ENCODE measurements at regions not wholly inside any gene's neighbourhood (a gene's known extent, or its start where the extent isn't known, plus 50 kb on each side); places are given as distances from the start of the nearest gene placed in this dataset.

DNA sequence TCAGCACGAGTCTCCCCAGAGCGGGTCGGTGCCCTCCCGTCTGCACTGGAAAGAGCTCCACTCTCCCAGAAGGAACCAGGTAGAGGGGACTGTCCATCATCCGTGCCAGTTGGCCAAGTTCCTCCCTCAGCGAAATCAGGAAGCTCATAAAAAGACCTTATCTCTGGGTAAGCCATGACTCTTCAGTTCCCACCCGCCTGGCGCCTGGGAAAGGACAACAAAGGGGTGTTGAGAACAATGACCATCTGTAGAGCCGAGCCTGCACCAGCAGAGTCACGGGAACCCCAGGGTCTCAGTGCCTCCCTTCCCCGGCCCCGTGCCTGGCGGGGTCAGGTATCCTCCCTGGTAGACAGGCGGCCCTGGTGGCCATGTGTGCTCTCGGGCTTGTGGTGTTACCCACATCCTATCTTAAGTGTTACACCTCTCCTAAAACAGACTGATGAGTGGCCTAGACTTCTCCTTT lies 190.7 kb downstream of the AXIN2 start:
- DNase-seq (no peak), ATAC-seq (no peak)
- Histone ChIP-seq H3K27me3 (ENCODE audit: low read depth) (no peaks in the 10 kb centered on the region), H3K4me1 (no peaks in the 10 kb centered on the region), H3K9me3 (no peaks in the 10 kb centered on the region), H3K36me3 (no peaks in the 10 kb centered on the region), H3K27ac (no peak overlapping the region), H3K4me3 (no peak overlapping the region)
- TF ChIP-seq, protein P1, sequence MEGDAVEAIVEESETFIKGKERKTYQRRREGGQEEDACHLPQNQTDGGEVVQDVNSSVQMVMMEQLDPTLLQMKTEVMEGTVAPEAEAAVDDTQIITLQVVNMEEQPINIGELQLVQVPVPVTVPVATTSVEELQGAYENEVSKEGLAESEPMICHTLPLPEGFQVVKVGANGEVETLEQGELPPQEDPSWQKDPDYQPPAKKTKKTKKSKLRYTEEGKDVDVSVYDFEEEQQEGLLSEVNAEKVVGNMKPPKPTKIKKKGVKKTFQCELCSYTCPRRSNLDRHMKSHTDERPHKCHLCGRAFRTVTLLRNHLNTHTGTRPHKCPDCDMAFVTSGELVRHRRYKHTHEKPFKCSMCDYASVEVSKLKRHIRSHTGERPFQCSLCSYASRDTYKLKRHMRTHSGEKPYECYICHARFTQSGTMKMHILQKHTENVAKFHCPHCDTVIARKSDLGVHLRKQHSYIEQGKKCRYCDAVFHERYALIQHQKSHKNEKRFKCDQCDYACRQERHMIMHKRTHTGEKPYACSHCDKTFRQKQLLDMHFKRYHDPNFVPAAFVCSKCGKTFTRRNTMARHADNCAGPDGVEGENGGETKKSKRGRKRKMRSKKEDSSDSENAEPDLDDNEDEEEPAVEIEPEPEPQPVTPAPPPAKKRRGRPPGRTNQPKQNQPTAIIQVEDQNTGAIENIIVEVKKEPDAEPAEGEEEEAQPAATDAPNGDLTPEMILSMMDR (IDR thresholded peaks at IDR 0.05) = no peak
- intact Hi-C loops (cut with DNase I) = no loop called here

DNA sequence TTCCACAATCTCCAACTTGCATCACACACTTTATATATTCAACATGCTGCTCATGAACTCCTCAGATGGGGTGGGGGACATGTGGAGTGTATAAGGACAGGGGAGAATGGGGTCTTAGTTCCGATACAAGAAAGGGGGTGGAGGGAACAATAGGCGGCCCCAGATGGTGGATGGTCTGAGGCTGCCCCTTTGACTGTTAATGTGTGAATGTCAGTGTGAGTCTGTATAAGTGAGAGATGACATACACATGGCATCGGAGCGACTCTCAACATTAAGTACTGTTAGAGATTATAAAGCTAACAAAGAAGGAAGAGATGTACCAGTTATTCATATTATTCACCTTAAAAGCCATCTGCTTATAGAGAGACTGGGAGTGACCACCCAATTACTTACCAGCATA lies 193.1 kb downstream of the AXIN2 start:
- TF ChIP-seq, protein P1 (IDR thresholded peaks at IDR 0.05) = no peak
- H3K27ac ChIP-seq = no peak overlapping the region
- ATAC-seq (no peak), DNase-seq (no peak)
- H3K27me3 ChIP-seq (ENCODE audit: low read depth) = no peaks in the 10 kb centered on the region
- H3K4me1 ChIP-seq = no peaks in the 10 kb centered on the region
- no peaks in the 10 kb centered on the region for H3K36me3 ChIP-seq
- intact Hi-C loops (cut with DNase I) = no loop called here
- H3K9me3 ChIP-seq = no peaks in the 10 kb centered on the region
- no peak overlapping the region for H3K4me3 ChIP-seq

DNA sequence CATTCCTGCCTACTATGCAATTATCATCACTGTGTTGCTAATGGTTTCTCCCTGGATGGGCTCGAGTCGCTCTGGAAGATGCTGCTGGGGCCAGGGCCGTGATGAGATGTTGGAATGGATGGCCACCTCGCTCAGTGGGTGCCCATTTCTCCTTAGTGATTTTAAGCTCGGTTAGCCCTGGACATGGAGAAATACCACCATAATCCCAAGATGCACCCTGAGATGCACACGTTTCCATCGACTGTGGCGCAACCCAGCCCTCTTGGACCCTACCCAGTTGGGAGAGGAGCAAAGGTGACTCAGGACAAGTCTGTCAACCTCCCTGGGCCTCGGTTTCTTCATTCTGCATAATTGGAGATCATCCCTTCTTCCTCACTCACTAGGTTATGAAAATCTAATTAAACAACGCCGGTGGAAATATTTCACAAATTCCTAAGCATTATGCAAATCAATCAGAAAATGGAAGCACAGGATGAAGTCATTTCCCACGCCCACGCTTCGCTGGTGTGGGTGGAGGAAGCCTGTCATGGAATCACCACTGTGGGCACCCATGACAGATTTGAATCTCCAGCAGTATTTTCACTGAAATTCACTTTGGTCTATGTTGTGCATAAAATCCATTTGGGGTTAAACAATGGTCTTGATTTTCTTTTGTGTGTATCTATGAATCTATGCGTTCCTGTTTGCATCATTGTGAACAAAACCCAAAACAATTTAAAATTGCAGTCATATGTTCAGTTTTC lies 195.2 kb downstream of the AXIN2 start:
- ATAC-seq = no peak
- intact Hi-C loops (cut with DNase I) = no loop called here

DNA sequence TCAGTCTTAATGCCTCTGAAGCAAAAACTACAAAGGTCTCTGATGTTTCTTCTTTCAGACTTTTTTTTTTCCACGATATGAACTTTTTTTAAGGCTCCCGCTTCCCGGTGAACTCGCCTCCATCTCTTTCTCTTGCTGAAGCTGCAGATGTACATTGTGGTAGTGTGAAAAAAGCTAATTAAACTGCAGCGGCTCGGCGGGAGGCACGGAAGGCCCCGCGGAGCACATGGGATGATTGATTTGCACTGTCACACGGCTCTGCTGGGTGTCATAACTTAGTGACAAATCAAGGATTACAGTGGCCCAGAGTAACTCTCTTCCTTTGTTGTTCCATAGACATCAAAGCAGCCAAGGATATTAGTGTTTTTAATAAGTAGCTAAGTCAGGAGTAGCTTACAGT lies 196.3 kb downstream of the AXIN2 start:
- TF ChIP-seq, protein P1 (IDR thresholded peaks at IDR 0.05) = no peak
- H3K27ac ChIP-seq = no peak overlapping the region
- H3K4me3 ChIP-seq = no peak overlapping the region
- no peaks in the 10 kb centered on the region for H3K4me1 ChIP-seq
- no peaks in the 10 kb centered on the region for H3K27me3 ChIP-seq (ENCODE audit: low read depth)
- DNase-seq (no peak), ATAC-seq (no peak)
- H3K36me3 ChIP-seq = no peaks in the 10 kb centered on the region
- H3K9me3 ChIP-seq = no peaks in the 10 kb centered on the region
- intact Hi-C loops (cut with DNase I) = no loop called here

More for the DNA sequence above, 195.2 kb downstream of the AXIN2 start:
- TF ChIP-seq, protein P1 (IDR thresholded peaks at IDR 0.05) = no peak
- H3K27ac ChIP-seq = no peak overlapping the region
- no peaks in the 10 kb centered on the region for H3K4me1 ChIP-seq
- no peaks in the 10 kb centered on the region for H3K27me3 ChIP-seq (ENCODE audit: low read depth)
- H3K9me3 ChIP-seq = no peaks in the 10 kb centered on the region
- H3K36me3 ChIP-seq = no peaks in the 10 kb centered on the region
- DNase-seq = no peak
- H3K4me3 ChIP-seq = no peak overlapping the region

DNA sequence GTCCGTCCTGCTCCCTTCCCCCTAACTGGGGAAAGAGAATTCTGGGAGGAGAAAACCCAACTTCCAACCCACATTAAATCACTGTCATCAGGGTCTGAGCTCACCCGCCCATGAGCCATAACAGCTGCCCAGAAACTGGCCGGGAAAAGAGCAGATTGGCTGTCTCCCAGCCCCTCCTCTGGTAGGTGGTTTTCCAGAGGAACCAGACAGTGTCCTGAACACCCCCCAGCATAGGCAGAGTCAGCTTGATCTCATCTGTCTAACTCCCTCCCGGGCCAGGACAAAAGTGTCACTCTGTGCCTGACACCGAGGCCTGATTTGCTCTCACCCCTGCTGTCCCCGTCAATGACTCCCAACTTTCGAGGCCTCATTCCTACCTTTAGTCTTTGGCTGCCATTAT lies 197.0 kb downstream of the AXIN2 start:
- intact Hi-C loops (cut with DNase I) = no loop called here
- no peak for ATAC-seq

More for the DNA sequence above, 197.0 kb downstream of the AXIN2 start:
- Histone ChIP-seq H3K4me3 (no peak overlapping the region), H3K9me3 (no peaks in the 10 kb centered on the region), H3K4me1 (no peaks in the 10 kb centered on the region), H3K27me3 (ENCODE audit: low read depth) (no peaks in the 10 kb centered on the region), H3K36me3 (no peaks in the 10 kb centered on the region), H3K27ac (no peak overlapping the region)
- TF ChIP-seq, protein P1 (IDR thresholded peaks at IDR 0.05) = no peak
- DNase-seq = no peak

Measured in lower lobe of right lung (tissue), 2 donors.